ENCODE measurements at regions not wholly inside any gene's neighbourhood (a gene's known extent, or its start where the extent isn't known, plus 50 kb on each side); places are given as distances from the start of the nearest gene placed in this dataset.

GRCh38 chr1:239458144-239458500, 71.8 kb downstream of the CHRM3 start:
- 64 to 66% (median 64%) methylated on average over 4 of the region's 4 CpGs for WGBS, 3 donors
- H3K36me3 ChIP-seq, result no peaks in the 10 kb centered on the region

DNA sequence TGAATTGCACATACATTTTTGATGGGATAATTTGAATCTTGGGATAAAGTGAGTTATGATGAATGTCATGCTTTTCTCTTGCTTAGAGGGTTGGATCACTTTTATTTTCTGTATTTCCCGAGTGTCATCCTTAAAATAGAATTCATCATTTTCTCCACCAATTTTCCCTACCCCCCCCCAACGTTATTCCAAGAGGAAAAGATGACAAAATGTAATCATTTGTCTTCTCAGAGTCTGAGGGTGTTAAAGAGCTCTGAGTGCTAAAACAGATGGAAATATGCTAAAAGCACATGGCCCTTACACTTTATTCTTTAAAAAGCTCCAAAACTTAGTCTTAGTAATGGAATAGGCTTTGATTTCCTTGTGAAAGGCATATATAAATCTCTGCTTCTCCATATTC, 81.4 kb downstream of the CHRM3 start:
- intact Hi-C loops (cut with DNase I), result no loop called here
- H3K27me3 ChIP-seq, result no peaks in the 10 kb centered on the region
- TF ChIP-seq EP300 (IDR thresholded peaks at IDR 0.05), result no peak
- no peak overlapping the region for H3K27ac ChIP-seq
- WGBS, 3 donors, result 70 to 79% (median 71%) methylated on average over 2 of the region's 2 CpGs
- no peaks in the 10 kb centered on the region for H3K36me3 ChIP-seq
- no peaks in the 10 kb centered on the region for H3K9me3 ChIP-seq
- no peak overlapping the region for H3K4me3 ChIP-seq
- no peaks in the 10 kb centered on the region for H3K4me1 ChIP-seq (ENCODE audit: insufficient read depth)
- DNase-seq, result no peak

More at GRCh38 chr1:239458144-239458500, 71.8 kb downstream of the CHRM3 start:
- Histone ChIP-seq H3K4me1 (ENCODE audit: insufficient read depth) (no peaks in the 10 kb centered on the region), H3K27ac (no peak overlapping the region), H3K9me3 (no peaks in the 10 kb centered on the region), H3K27me3 (no peaks in the 10 kb centered on the region), H3K4me3 (no peak overlapping the region)
- intact Hi-C loops (cut with DNase I), result no loop called here
- DNase-seq, result no peak
- TF ChIP-seq EP300 (IDR thresholded peaks at IDR 0.05) (no peak), POLR2A (IDR thresholded peaks at IDR 0.05) (no peak)
- TF ChIP-seq, protein P1, sequence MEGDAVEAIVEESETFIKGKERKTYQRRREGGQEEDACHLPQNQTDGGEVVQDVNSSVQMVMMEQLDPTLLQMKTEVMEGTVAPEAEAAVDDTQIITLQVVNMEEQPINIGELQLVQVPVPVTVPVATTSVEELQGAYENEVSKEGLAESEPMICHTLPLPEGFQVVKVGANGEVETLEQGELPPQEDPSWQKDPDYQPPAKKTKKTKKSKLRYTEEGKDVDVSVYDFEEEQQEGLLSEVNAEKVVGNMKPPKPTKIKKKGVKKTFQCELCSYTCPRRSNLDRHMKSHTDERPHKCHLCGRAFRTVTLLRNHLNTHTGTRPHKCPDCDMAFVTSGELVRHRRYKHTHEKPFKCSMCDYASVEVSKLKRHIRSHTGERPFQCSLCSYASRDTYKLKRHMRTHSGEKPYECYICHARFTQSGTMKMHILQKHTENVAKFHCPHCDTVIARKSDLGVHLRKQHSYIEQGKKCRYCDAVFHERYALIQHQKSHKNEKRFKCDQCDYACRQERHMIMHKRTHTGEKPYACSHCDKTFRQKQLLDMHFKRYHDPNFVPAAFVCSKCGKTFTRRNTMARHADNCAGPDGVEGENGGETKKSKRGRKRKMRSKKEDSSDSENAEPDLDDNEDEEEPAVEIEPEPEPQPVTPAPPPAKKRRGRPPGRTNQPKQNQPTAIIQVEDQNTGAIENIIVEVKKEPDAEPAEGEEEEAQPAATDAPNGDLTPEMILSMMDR (IDR thresholded peaks at IDR 0.05), result no peak

GRCh38 chr1:239478069-239478468, 91.7 kb downstream of the CHRM3 start:
- no peak for TF ChIP-seq EP300 (IDR thresholded peaks at IDR 0.05)
- no peak for TF ChIP-seq POLR2A (IDR thresholded peaks at IDR 0.05)
- TF ChIP-seq, protein P1 (IDR thresholded peaks at IDR 0.05), result no peak
- Histone ChIP-seq H3K4me1 (ENCODE audit: insufficient read depth) (no peaks in the 10 kb centered on the region), H3K27ac (no peak overlapping the region), H3K9me3 (no peaks in the 10 kb centered on the region), H3K4me3 (no peak overlapping the region), H3K27me3 (no peaks in the 10 kb centered on the region), H3K36me3 (no peaks in the 10 kb centered on the region)
- intact Hi-C loops (cut with DNase I), result no loop called here
- DNase-seq, result no peak

DNA sequence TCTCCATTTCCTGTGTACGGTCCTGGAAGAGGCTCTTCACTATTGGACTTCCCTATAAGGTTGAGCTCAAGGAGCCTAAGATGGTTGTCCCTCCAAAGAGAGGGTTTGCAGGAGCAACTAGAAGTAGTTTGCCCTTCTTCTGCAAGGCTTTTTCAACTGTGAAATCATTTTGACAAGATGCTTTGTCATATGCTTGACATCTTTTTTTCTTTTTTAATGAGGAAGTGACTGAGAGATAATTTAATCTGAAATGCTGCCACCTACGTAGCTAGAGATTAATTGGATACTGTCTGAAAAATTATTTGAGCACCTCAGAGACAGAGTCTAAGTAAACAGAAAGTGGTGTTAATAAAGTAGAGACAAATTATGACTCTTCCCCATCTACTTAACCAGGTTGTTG, 97.0 kb downstream of the CHRM3 start:
- H3K9me3 ChIP-seq, result no peaks in the 10 kb centered on the region
- DNase-seq, result no peak
- TF ChIP-seq POLR2A (IDR thresholded peaks at IDR 0.05) (no peak), EP300 (IDR thresholded peaks at IDR 0.05) (no peak)
- TF ChIP-seq, protein P1 (IDR thresholded peaks at IDR 0.05), result no peak
- H3K4me3 ChIP-seq, result no peak overlapping the region
- WGBS, 3 donors, result 72 to 85% (median 82%) methylated on average over 2 of the region's 2 CpGs
- no peaks in the 10 kb centered on the region for H3K4me1 ChIP-seq (ENCODE audit: insufficient read depth)
- H3K36me3 ChIP-seq, result no peaks in the 10 kb centered on the region
- no peak overlapping the region for H3K27ac ChIP-seq
- intact Hi-C loops (cut with DNase I), result no loop called here
- H3K27me3 ChIP-seq, result no peaks in the 10 kb centered on the region

GRCh38 chr1:239493811-239494414, 107.5 kb downstream of the CHRM3 start:
- Histone ChIP-seq H3K36me3 (no peaks in the 10 kb centered on the region), H3K27me3 (no peaks in the 10 kb centered on the region), H3K9me3 (no peaks in the 10 kb centered on the region), H3K27ac (no peak overlapping the region), H3K4me3 (no peak overlapping the region), H3K4me1 (ENCODE audit: insufficient read depth) (no peaks in the 10 kb centered on the region)
- DNase-seq, result no peak
- TF ChIP-seq EP300 (IDR thresholded peaks at IDR 0.05) (no peak), POLR2A (IDR thresholded peaks at IDR 0.05) (no peak)
- TF ChIP-seq, protein P1 (IDR thresholded peaks at IDR 0.05), result no peak
- intact Hi-C loops (cut with DNase I), result no loop called here
- 93 to 98% (median 98%) methylated on average over 2 of the region's 2 CpGs for WGBS, 3 donors

All from ovary (tissue), 7 donors.